ENCODE measurements at regions not wholly inside any gene's neighbourhood (a gene's known extent, or its start where the extent isn't known, plus 50 kb on each side); places are given as distances from the start of the nearest gene placed in this dataset.
A peak's percentile ranks its signal among the peaks of the same experiment; 100 is the strongest.

GRCh38 chr7:131143869-131144268 lies 183.8 kb upstream of the MKLN1 start:
- Histone ChIP-seq H3K23ac (ENCODE audit: low read length in 2 of 2) (no peak overlapping the region), H2BK12ac (ENCODE audit: low read length in 2 of 2) (no peak overlapping the region), H3K14ac (ENCODE audit: low read length in 2 of 2) (no peak overlapping the region), H4K91ac (ENCODE audit: low read length) (no peak overlapping the region), H3K9ac (ENCODE audit: low read length) (no peak overlapping the region), H2BK5ac (ENCODE audit: low read depth, low read length, poor library complexity, severe bottlenecking) (no peak overlapping the region), H3K18ac (ENCODE audit: low read depth in 1 of 2, low read length in 2 of 2) (no peak overlapping the region), H3K4ac (ENCODE audit: low read depth in 1 of 2, low read length in 2 of 2) (no peak overlapping the region), H2BK15ac (ENCODE audit: low read depth, poor library complexity, severe bottlenecking) (no peak overlapping the region), H2BK120ac (ENCODE audit: low read depth, low read length) (no peak overlapping the region), H4K8ac (ENCODE audit: low read length) (no peak overlapping the region), H3K9me3 (ENCODE audit: control insufficient read depth, low read length) (peaks cover 7% of the 10 kb centered on the region), H3K4me2 (ENCODE audit: low read length, poor library complexity, severe bottlenecking) (no peak overlapping the region), H3K4me1 (ENCODE audit: control insufficient read depth, insufficient read depth, low read depth, low read length) (no peaks in the 10 kb centered on the region), H3K27me3 (ENCODE audit: control insufficient read depth in 1 of 2, insufficient read depth in 1 of 2, low read length in 2 of 2) (no peaks in the 10 kb centered on the region), H2AFZ (ENCODE audit: low read depth, low read length) (no peak overlapping the region), H2AK5ac (ENCODE audit: low read length, severe bottlenecking) (no peak overlapping the region), H3K4me3 (ENCODE audit: insufficient read depth in 1 of 2, low read depth in 1 of 2, low read length in 2 of 2) (no peak overlapping the region), H3K27ac (ENCODE audit: low read length, poor library complexity, severe bottlenecking) (no peak overlapping the region), H3K79me1 (replicated peaks; ENCODE audit: low read length, poor library complexity, severe bottlenecking) (no peaks in the 10 kb centered on the region), H3K36me3 (ENCODE audit: control insufficient read depth in 1 of 2, insufficient read depth in 2 of 2, low read depth in 1 of 2, low read length in 2 of 2) (peaks cover 0 to 7% of the 10 kb centered on the region in 2 experiments)
- no peak for DNase-seq
- 97% methylated on average over 4 of the region's 4 CpGs for WGBS

GRCh38 chr7:131145026-131145425 lies 182.7 kb upstream of the MKLN1 start:
- Histone ChIP-seq H3K14ac (ENCODE audit: low read length in 2 of 2) (no peak overlapping the region), H4K91ac (ENCODE audit: low read length) (no peak overlapping the region), H3K4me1 (ENCODE audit: control insufficient read depth, insufficient read depth, low read depth, low read length) (no peaks in the 10 kb centered on the region), H2BK5ac (ENCODE audit: low read depth, low read length, poor library complexity, severe bottlenecking) (no peak overlapping the region), H3K23ac (ENCODE audit: low read length in 2 of 2) (no peak overlapping the region), H2AFZ (ENCODE audit: low read depth, low read length) (no peak overlapping the region), H2BK12ac (ENCODE audit: low read length in 2 of 2) (no peak overlapping the region), H3K27me3 (ENCODE audit: control insufficient read depth in 1 of 2, insufficient read depth in 1 of 2, low read length in 2 of 2) (no peaks in the 10 kb centered on the region), H2BK15ac (ENCODE audit: low read depth, poor library complexity, severe bottlenecking) (no peak overlapping the region), H3K9me3 (ENCODE audit: control insufficient read depth, low read length) (peaks cover 7% of the 10 kb centered on the region), H3K18ac (ENCODE audit: low read depth in 1 of 2, low read length in 2 of 2) (no peak overlapping the region), H3K4me2 (ENCODE audit: low read length, poor library complexity, severe bottlenecking) (no peak overlapping the region), H3K4ac (ENCODE audit: low read depth in 1 of 2, low read length in 2 of 2) (no peak overlapping the region), H3K27ac (ENCODE audit: low read length, poor library complexity, severe bottlenecking) (no peak overlapping the region), H2BK120ac (ENCODE audit: low read depth, low read length) (no peak overlapping the region), H2AK5ac (ENCODE audit: low read length, severe bottlenecking) (no peak overlapping the region), H4K8ac (ENCODE audit: low read length) (no peak overlapping the region), H3K9ac (ENCODE audit: low read length) (no peak overlapping the region), H3K79me1 (replicated peaks; ENCODE audit: low read length, poor library complexity, severe bottlenecking) (no peaks in the 10 kb centered on the region), H3K36me3 (ENCODE audit: control insufficient read depth in 1 of 2, insufficient read depth in 2 of 2, low read depth in 1 of 2, low read length in 2 of 2) (peaks cover 0 to 2% of the 10 kb centered on the region in 2 experiments), H3K4me3 (ENCODE audit: insufficient read depth in 1 of 2, low read depth in 1 of 2, low read length in 2 of 2) (no peak overlapping the region)
- 60% methylated on average over 8 of the region's 8 CpGs for WGBS
- DNase-seq = peak; percentile 23

DNA sequence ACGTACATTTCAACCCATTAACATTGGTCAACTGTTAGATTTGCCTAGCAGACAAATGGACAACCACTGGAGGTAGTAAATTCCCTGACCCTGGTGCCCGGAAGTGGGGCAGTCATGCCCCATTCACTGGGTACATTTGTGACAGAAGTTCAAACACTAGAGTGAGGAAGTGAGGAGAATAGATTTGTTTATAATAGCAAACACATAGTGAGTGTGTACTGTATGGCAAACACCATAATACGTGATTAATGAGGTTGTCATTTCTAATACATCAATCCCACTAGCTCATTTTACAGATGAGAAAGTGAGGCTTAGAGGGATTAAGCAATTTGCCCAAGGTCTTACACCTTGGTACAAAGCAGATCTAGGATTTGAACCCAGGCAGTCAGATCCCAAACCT lies 181.9 kb upstream of the MKLN1 start:
- DNase-seq = no peak
- no peak overlapping the region for H2BK120ac ChIP-seq (ENCODE audit: low read depth, low read length)
- no peak overlapping the region for H3K4ac ChIP-seq (ENCODE audit: low read depth in 1 of 2, low read length in 2 of 2)
- H2AFZ ChIP-seq (ENCODE audit: low read depth, low read length) = no peak overlapping the region
- H3K23ac ChIP-seq (ENCODE audit: low read length in 2 of 2) = no peak overlapping the region
- no peaks in the 10 kb centered on the region for H3K27me3 ChIP-seq (ENCODE audit: control insufficient read depth in 1 of 2, insufficient read depth in 1 of 2, low read length in 2 of 2)
- no peak overlapping the region for H3K14ac ChIP-seq (ENCODE audit: low read length in 2 of 2)
- no peak overlapping the region for H2BK5ac ChIP-seq (ENCODE audit: low read depth, low read length, poor library complexity, severe bottlenecking)
- H3K79me1 ChIP-seq (replicated peaks; ENCODE audit: low read length, poor library complexity, severe bottlenecking) = no peaks in the 10 kb centered on the region
- no peaks in the 10 kb centered on the region for H3K4me1 ChIP-seq (ENCODE audit: control insufficient read depth, insufficient read depth, low read depth, low read length)
- no peak overlapping the region for H3K9ac ChIP-seq (ENCODE audit: low read length)
- H2BK12ac ChIP-seq (ENCODE audit: low read length in 2 of 2) = no peak overlapping the region
- H3K18ac ChIP-seq (ENCODE audit: low read depth in 1 of 2, low read length in 2 of 2) = no peak overlapping the region
- H3K36me3 ChIP-seq (ENCODE audit: control insufficient read depth in 1 of 2, insufficient read depth in 2 of 2, low read depth in 1 of 2, low read length in 2 of 2) = peaks cover 0 to 2% of the 10 kb centered on the region in 2 experiments
- H3K4me3 ChIP-seq (ENCODE audit: insufficient read depth in 1 of 2, low read depth in 1 of 2, low read length in 2 of 2) = no peak overlapping the region
- H3K9me3 ChIP-seq (ENCODE audit: control insufficient read depth, low read length) = peaks cover 7% of the 10 kb centered on the region
- WGBS = 85% methylated on average over 1 of the region's 3 CpGs
- no peak overlapping the region for H4K91ac ChIP-seq (ENCODE audit: low read length)
- no peak overlapping the region for H2AK5ac ChIP-seq (ENCODE audit: low read length, severe bottlenecking)
- H4K8ac ChIP-seq (ENCODE audit: low read length) = no peak overlapping the region
- no peak overlapping the region for H2BK15ac ChIP-seq (ENCODE audit: low read depth, poor library complexity, severe bottlenecking)
- no peak overlapping the region for H3K4me2 ChIP-seq (ENCODE audit: low read length, poor library complexity, severe bottlenecking)
- H3K27ac ChIP-seq (ENCODE audit: low read length, poor library complexity, severe bottlenecking) = no peak overlapping the region

GRCh38 chr7:131147604-131148003 lies 180.1 kb upstream of the MKLN1 start:
- Histone ChIP-seq H3K27me3 (ENCODE audit: control insufficient read depth in 1 of 2, insufficient read depth in 1 of 2, low read length in 2 of 2) (no peaks in the 10 kb centered on the region), H3K23ac (ENCODE audit: low read length in 2 of 2) (peak overlapping the region in 1 of 2 experiments; percentile 89), H3K4ac (ENCODE audit: low read depth in 1 of 2, low read length in 2 of 2) (peak overlapping the region in 1 of 2 experiments; percentile 19), H2BK120ac (ENCODE audit: low read depth, low read length) (no peak overlapping the region), H2BK5ac (ENCODE audit: low read depth, low read length, poor library complexity, severe bottlenecking) (no peak overlapping the region), H3K9ac (ENCODE audit: low read length) (peak overlapping the region; percentile 11), H3K36me3 (ENCODE audit: control insufficient read depth in 1 of 2, insufficient read depth in 2 of 2, low read depth in 1 of 2, low read length in 2 of 2) (peaks cover 0 to 2% of the 10 kb centered on the region in 2 experiments), H2AK5ac (ENCODE audit: low read length, severe bottlenecking) (no peak overlapping the region), H3K27ac (ENCODE audit: low read length, poor library complexity, severe bottlenecking) (no peak overlapping the region), H3K9me3 (ENCODE audit: control insufficient read depth, low read length) (no peaks in the 10 kb centered on the region), H3K79me1 (replicated peaks; ENCODE audit: low read length, poor library complexity, severe bottlenecking) (no peaks in the 10 kb centered on the region), H3K14ac (ENCODE audit: low read length in 2 of 2) (peak overlapping the region in 1 of 2 experiments; percentile 31), H3K4me2 (ENCODE audit: low read length, poor library complexity, severe bottlenecking) (no peak overlapping the region), H2BK12ac (ENCODE audit: low read length in 2 of 2) (no peak overlapping the region), H3K4me3 (ENCODE audit: insufficient read depth in 1 of 2, low read depth in 1 of 2, low read length in 2 of 2) (no peak overlapping the region), H2BK15ac (ENCODE audit: low read depth, poor library complexity, severe bottlenecking) (no peak overlapping the region), H3K18ac (ENCODE audit: low read depth in 1 of 2, low read length in 2 of 2) (no peak overlapping the region), H4K91ac (ENCODE audit: low read length) (no peak overlapping the region), H3K4me1 (ENCODE audit: control insufficient read depth, insufficient read depth, low read depth, low read length) (no peaks in the 10 kb centered on the region), H4K8ac (ENCODE audit: low read length) (no peak overlapping the region), H2AFZ (ENCODE audit: low read depth, low read length) (no peak overlapping the region)
- DNase-seq = no peak

Data from mesenchymal stem cell (in vitro differentiated cells and primary cell).